ENCODE measurements at regions not wholly inside any gene's neighbourhood (a gene's known extent, or its start where the extent isn't known, plus 50 kb on each side); places are given as distances from the start of the nearest gene placed in this dataset.

GRCh38 chr22:34976474-34976873 is 89.5 kb upstream of the ISX start:
- no peak for TF ChIP-seq CTCF (IDR thresholded peaks at IDR 0.05; ENCODE audit: borderline replicate concordance, extremely low read depth, insufficient read depth)
- H3K27ac ChIP-seq (ENCODE audit: low read depth in 2 of 2, low read length in 2 of 2): no peak overlapping the region
- intact Hi-C loops (cut with DNase I): no loop called here
- no peaks in the 10 kb centered on the region for H3K36me3 ChIP-seq (ENCODE audit: control insufficient read depth in 2 of 3, insufficient read depth in 3 of 3, low read length in 3 of 3)
- DNase-seq: no peak
- no peak overlapping the region for H3K4me3 ChIP-seq (ENCODE audit: low read length in 3 of 3)
- no peaks in the 10 kb centered on the region for H3K27me3 ChIP-seq (ENCODE audit: control insufficient read depth, insufficient read depth, low read length)
- H3K9ac ChIP-seq (ENCODE audit: low read length in 3 of 3): no peak overlapping the region
- H3K9me3 ChIP-seq (ENCODE audit: control insufficient read depth in 2 of 3, insufficient read depth in 1 of 3, low read length in 3 of 3): no peaks in the 10 kb centered on the region
- H3K4me1 ChIP-seq (ENCODE audit: control insufficient read depth in 2 of 3, insufficient read depth in 2 of 3, low read depth in 1 of 3, low read length in 3 of 3): no peaks in the 10 kb centered on the region
- FAIRE-seq: no peak

GRCh38 chr22:34976886-34977285 is 89.1 kb upstream of the ISX start:
- no peak overlapping the region for H3K4me3 ChIP-seq (ENCODE audit: low read length in 3 of 3)
- no peaks in the 10 kb centered on the region for H3K36me3 ChIP-seq (ENCODE audit: control insufficient read depth in 2 of 3, insufficient read depth in 3 of 3, low read length in 3 of 3)
- no peaks in the 10 kb centered on the region for H3K27me3 ChIP-seq (ENCODE audit: control insufficient read depth, insufficient read depth, low read length)
- no peak overlapping the region for H3K9ac ChIP-seq (ENCODE audit: low read length in 3 of 3)
- H3K27ac ChIP-seq (ENCODE audit: low read depth in 2 of 2, low read length in 2 of 2): no peak overlapping the region
- H3K9me3 ChIP-seq (ENCODE audit: control insufficient read depth in 2 of 3, insufficient read depth in 1 of 3, low read length in 3 of 3): no peaks in the 10 kb centered on the region
- FAIRE-seq (no peak), DNase-seq (peak in 1 of 5 donors; percentile 9)
- H3K4me1 ChIP-seq (ENCODE audit: control insufficient read depth in 2 of 3, insufficient read depth in 2 of 3, low read depth in 1 of 3, low read length in 3 of 3): no peaks in the 10 kb centered on the region
- intact Hi-C loops (cut with DNase I): no loop called here
- TF ChIP-seq CTCF (IDR thresholded peaks at IDR 0.05; ENCODE audit: borderline replicate concordance, extremely low read depth, insufficient read depth): no peak

GRCh38 chr22:34986523-34986922 is 79.4 kb upstream of the ISX start:
- Histone ChIP-seq H3K4me3 (ENCODE audit: low read length in 3 of 3) (no peak overlapping the region), H3K27ac (ENCODE audit: low read depth in 2 of 2, low read length in 2 of 2) (no peak overlapping the region), H3K9ac (ENCODE audit: low read length in 3 of 3) (no peak overlapping the region), H3K27me3 (ENCODE audit: control insufficient read depth, insufficient read depth, low read length) (no peaks in the 10 kb centered on the region), H3K36me3 (ENCODE audit: control insufficient read depth in 2 of 3, insufficient read depth in 3 of 3, low read length in 3 of 3) (no peaks in the 10 kb centered on the region), H3K9me3 (ENCODE audit: control insufficient read depth in 2 of 3, insufficient read depth in 1 of 3, low read length in 3 of 3) (peaks cover 0 to 7% (median 0%) of the 10 kb centered on the region in 3 donors), H3K4me1 (ENCODE audit: control insufficient read depth in 2 of 3, insufficient read depth in 2 of 3, low read depth in 1 of 3, low read length in 3 of 3) (no peaks in the 10 kb centered on the region)
- intact Hi-C loops (cut with DNase I): no loop called here
- TF ChIP-seq CTCF (IDR thresholded peaks at IDR 0.05; ENCODE audit: borderline replicate concordance, extremely low read depth, insufficient read depth): no peak
- DNase-seq (peak in 4 of 5 donors; percentile 54 to 71 (median 62)), FAIRE-seq (no peak)

- H3K4me1 ChIP-seq (ENCODE audit: control insufficient read depth in 2 of 3, insufficient read depth in 2 of 3, low read depth in 1 of 3, low read length in 3 of 3): no peaks in the 10 kb centered on the region
- H3K9ac ChIP-seq (ENCODE audit: low read length in 3 of 3): no peak overlapping the region
- TF ChIP-seq CTCF (IDR thresholded peaks at IDR 0.05; ENCODE audit: borderline replicate concordance, extremely low read depth, insufficient read depth): no peak
- H3K36me3 ChIP-seq (ENCODE audit: control insufficient read depth in 2 of 3, insufficient read depth in 3 of 3, low read length in 3 of 3): no peaks in the 10 kb centered on the region
- intact Hi-C loops (cut with DNase I): no loop called here
- DNase-seq (peak in 1 of 5 donors; percentile 13), FAIRE-seq (no peak)
- H3K27me3 ChIP-seq (ENCODE audit: control insufficient read depth, insufficient read depth, low read length): no peaks in the 10 kb centered on the region
- no peak overlapping the region for H3K27ac ChIP-seq (ENCODE audit: low read depth in 2 of 2, low read length in 2 of 2)
- H3K4me3 ChIP-seq (ENCODE audit: low read length in 3 of 3): no peak overlapping the region
- no peaks in the 10 kb centered on the region for H3K9me3 ChIP-seq (ENCODE audit: control insufficient read depth in 2 of 3, insufficient read depth in 1 of 3, low read length in 3 of 3)
Measured at GRCh38 chr22:34992672-34993071, 73.3 kb upstream of the ISX start.
